ENCODE measurements at regions not wholly inside any gene's neighbourhood (a gene's known extent, or its start where the extent isn't known, plus 50 kb on each side); places are given as distances from the start of the nearest gene placed in this dataset.

- TF ChIP-seq CTCF (IDR thresholded peaks at IDR 0.05) (no peak), EP300 (IDR thresholded peaks at IDR 0.05; ENCODE audit: low read depth) (no peak), POLR2A (IDR thresholded peaks at IDR 0.05) (no peak), POLR2AphosphoS5 (IDR thresholded peaks at IDR 0.05) (no peak)
Observed at GRCh38 chr10:3942937-3943489, 158.0 kb upstream of the KLF6 start.
